ENCODE measurements at regions not wholly inside any gene's neighbourhood (a gene's known extent, or its start where the extent isn't known, plus 50 kb on each side); places are given as distances from the start of the nearest gene placed in this dataset.
"Not testable (repeated sequence)": the region's sequence is repeated elsewhere in the genome, so short reads cannot be mapped to it uniquely, and the experiment has no call there.

- TF ChIP-seq, protein P1, sequence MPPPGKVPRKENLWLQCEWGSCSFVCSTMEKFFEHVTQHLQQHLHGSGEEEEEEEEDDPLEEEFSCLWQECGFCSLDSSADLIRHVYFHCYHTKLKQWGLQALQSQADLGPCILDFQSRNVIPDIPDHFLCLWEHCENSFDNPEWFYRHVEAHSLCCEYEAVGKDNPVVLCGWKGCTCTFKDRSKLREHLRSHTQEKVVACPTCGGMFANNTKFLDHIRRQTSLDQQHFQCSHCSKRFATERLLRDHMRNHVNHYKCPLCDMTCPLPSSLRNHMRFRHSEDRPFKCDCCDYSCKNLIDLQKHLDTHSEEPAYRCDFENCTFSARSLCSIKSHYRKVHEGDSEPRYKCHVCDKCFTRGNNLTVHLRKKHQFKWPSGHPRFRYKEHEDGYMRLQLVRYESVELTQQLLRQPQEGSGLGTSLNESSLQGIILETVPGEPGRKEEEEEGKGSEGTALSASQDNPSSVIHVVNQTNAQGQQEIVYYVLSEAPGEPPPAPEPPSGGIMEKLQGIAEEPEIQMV (tag; conservative IDR thresholded peaks at IDR 0.05; ENCODE audit: low read depth) = not testable (repeated sequence)
- TF ChIP-seq CTCF (IDR thresholded peaks at IDR 0.05 in 2 of 3, conservative IDR thresholded peaks at IDR 0.05 in 1 of 3; ENCODE audit: insufficient read depth in 2 of 3, low read depth in 1 of 3, low read length in 3 of 3); MAFK (IDR thresholded peaks at IDR 0.05; ENCODE audit: low read length); TOE1 (IDR thresholded peaks at IDR 0.05; ENCODE audit: borderline replicate concordance); TOE1 (CRISPR knock-in tag; IDR thresholded peaks at IDR 0.05; ENCODE audit: borderline replicate concordance, low read depth); TBL1XR1 (IDR thresholded peaks at IDR 0.05; ENCODE audit: low read length in 2 of 2); ZSCAN29 (IDR thresholded peaks at IDR 0.05); ZC3H4 (CRISPR knock-in tag; IDR thresholded peaks at IDR 0.05; ENCODE audit: borderline replicate concordance): not testable (repeated sequence)
Measured at GRCh38 chr17:20843261-20843660, 199.6 kb downstream of the USP22 start.
